ENCODE measurements at regions not wholly inside any gene's neighbourhood (a gene's known extent, or its start where the extent isn't known, plus 50 kb on each side); places are given as distances from the start of the nearest gene placed in this dataset.

DNA sequence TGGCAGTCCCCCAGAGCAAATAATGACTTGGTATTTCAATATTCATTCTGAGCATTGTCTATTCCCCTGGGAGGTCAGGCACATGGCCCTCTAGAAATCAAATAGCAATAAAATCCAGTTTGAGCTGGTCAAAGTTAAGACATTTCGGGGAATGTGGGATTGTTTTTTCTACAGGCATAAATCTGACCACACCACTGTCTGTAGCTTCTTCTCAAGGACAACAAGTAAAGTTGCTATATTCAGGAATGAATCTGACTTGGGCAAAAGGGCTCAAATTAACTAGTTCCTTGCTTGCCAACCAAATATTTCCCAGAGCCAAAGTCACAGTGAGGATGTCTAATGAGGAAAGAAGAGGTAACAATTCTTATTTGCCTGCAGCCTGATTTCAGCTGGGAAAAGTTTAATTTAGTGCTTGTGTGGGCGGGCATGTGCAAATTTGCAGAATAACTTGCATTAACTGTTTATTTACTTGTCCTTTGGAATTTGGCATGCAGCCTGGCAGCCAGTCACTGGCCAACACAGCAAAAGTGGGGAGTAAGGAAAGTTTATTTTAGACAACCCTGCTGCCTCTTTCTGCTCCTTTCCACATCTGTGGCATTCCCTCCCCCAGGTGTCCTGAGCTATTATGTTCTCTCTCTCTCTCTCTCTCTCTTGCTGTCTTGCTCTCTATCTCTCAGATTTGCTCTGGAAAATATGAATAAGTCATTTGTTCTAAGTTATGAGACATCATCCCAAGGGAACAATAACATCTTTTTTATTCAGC lies 51.2 kb upstream of the ARHGAP20 start:
- H4K91ac ChIP-seq (ENCODE audit: insufficient read length, low read depth, low read length), result no peak overlapping the region
- no peak overlapping the region for H3K56ac ChIP-seq (ENCODE audit: insufficient read length, low read depth, low read length)
- H3K18ac ChIP-seq (ENCODE audit: insufficient read length, low read depth, low read length), result no peak overlapping the region
- Mint-ChIP-seq H3K4me1 (peaks cover 7 to 13% of the 10 kb centered on the region in 2 experiments), H3K27me3 (ENCODE audit: low read depth) (peaks cover 1% of the 10 kb centered on the region; the same call in 1 of the 2 replicates), H3K27ac (0 out of 7 replicates have a peak overlapping the region, but pooled peaks of 1 of the 3 experiments have one; percentile 50), H3K36me3 (ENCODE audit: insufficient read depth in 1 of 3, low read depth in 3 of 3) (no peaks in the 10 kb centered on the region), H3K9me3 (no peaks in the 10 kb centered on the region), H3K4me3 (no peak overlapping the region)
- no peak overlapping the region for H4K5ac ChIP-seq (ENCODE audit: insufficient read length, low read depth, low read length)
- H2BK12ac ChIP-seq (ENCODE audit: insufficient read length, low read depth, low read length), result no peak overlapping the region
- no peak for DNase-seq
- H2AFZ ChIP-seq (ENCODE audit: low read length), result no peak overlapping the region
- no peaks in the 10 kb centered on the region for H3K79me1 ChIP-seq (ENCODE audit: insufficient read depth, low read depth, low read length, poor library complexity, severe bottlenecking)
- H3T11ph ChIP-seq (ENCODE audit: low read length), result no peak overlapping the region
- no peaks in the 10 kb centered on the region for H3K79me2 ChIP-seq (ENCODE audit: insufficient read depth, low read length)
- WGBS (ENCODE audit: extremely low coverage, insufficient read length, low lambda C conversion rate), result no CpG with 5 or more reads among the region's 2 CpGs
- H3K4me2 ChIP-seq (ENCODE audit: insufficient read depth, insufficient read length, low read length), result no peak overlapping the region
- no peak overlapping the region for H2BK15ac ChIP-seq (ENCODE audit: low read depth, low read length)
- no peak overlapping the region for H2AK5ac ChIP-seq (ENCODE audit: insufficient read length, low read length)
- H3K4ac ChIP-seq (ENCODE audit: low read depth, low read length), result no peak overlapping the region
- H3K23ac ChIP-seq (ENCODE audit: insufficient read length, low read depth, low read length), result no peak overlapping the region
- H4K8ac ChIP-seq (replicated peaks; ENCODE audit: insufficient read length, low read depth, low read length), result no peak overlapping the region
- no peaks in the 10 kb centered on the region for H3K23me2 ChIP-seq (ENCODE audit: insufficient read length, low read depth, low read length, poor library complexity, severe bottlenecking)
- no peaks in the 10 kb centered on the region for H3K27me3 ChIP-seq (ENCODE audit: insufficient read depth, low read length)
- no peak overlapping the region for H2BK120ac ChIP-seq (ENCODE audit: low read depth, low read length, poor library complexity, severe bottlenecking)
- H3K9ac ChIP-seq (ENCODE audit: extremely low read depth, insufficient read length, low read length), result no peak overlapping the region
- H3K27ac ChIP-seq (ENCODE audit: insufficient read length, low read depth, low read length), result no peak overlapping the region
- TF ChIP-seq, protein P1, sequence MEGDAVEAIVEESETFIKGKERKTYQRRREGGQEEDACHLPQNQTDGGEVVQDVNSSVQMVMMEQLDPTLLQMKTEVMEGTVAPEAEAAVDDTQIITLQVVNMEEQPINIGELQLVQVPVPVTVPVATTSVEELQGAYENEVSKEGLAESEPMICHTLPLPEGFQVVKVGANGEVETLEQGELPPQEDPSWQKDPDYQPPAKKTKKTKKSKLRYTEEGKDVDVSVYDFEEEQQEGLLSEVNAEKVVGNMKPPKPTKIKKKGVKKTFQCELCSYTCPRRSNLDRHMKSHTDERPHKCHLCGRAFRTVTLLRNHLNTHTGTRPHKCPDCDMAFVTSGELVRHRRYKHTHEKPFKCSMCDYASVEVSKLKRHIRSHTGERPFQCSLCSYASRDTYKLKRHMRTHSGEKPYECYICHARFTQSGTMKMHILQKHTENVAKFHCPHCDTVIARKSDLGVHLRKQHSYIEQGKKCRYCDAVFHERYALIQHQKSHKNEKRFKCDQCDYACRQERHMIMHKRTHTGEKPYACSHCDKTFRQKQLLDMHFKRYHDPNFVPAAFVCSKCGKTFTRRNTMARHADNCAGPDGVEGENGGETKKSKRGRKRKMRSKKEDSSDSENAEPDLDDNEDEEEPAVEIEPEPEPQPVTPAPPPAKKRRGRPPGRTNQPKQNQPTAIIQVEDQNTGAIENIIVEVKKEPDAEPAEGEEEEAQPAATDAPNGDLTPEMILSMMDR (conservative IDR thresholded peaks at IDR 0.05), result no peak
- H2BK5ac ChIP-seq (ENCODE audit: insufficient read length, low read length), result no peak overlapping the region
- H3K14ac ChIP-seq (ENCODE audit: insufficient read depth, low read length), result no peak overlapping the region
- H3K4me1 ChIP-seq (ENCODE audit: insufficient read depth, low read length), result 0 out of 2 replicates have a peak, but pooled peaks cover 5% of the 10 kb centered on the region
- no peaks in the 10 kb centered on the region for H4K20me1 ChIP-seq (ENCODE audit: control insufficient read depth, insufficient read depth, insufficient read length)
- H2BK20ac ChIP-seq (ENCODE audit: low read depth, low read length, poor library complexity, severe bottlenecking), result no peak overlapping the region
- H3K9me3 ChIP-seq (ENCODE audit: control insufficient read depth, low read depth, low read length), result no peaks in the 10 kb centered on the region
